Caco-2 (cell line): ENCODE measurements at regions not wholly inside any gene's neighbourhood (a gene's known extent, or its start where the extent isn't known, plus 50 kb on each side); places are given as distances from the start of the nearest gene placed in this dataset.

Experiments used
- BruUV-seq: library from RNA; stranded (reverse); fragments of 400-500 nt; replicated peaks from 2 replicates; lab custom pipeline; 2021; lab: Mats Ljungman, UMichigan
- CTCF ChIA-PET: fragments of 300-600 bp; sonication (Branson Sonifier 250); formaldehyde crosslinking; loops from one replicate; lab custom pipeline; 2022; ENCODE audit warnings: antibody characterized with exemption; lab: Charles Lee
- POLR2A ChIA-PET: fragments of 300-600 bp; sonication (Branson Sonifier 250); formaldehyde crosslinking; loops from one replicate; lab custom pipeline; 2022; ENCODE audit warnings: antibody characterized with exemption; lab: Charles Lee
- DNase-seq, 2 experiments: peaks; one replicate each; pipeline versions ENCODE4 v3.0.0 to v3.0.0-alpha.2; 2020 to 2022
- H3K27me3 ChIP-seq: replicated peaks from 2 replicates; pipeline ENCODE4 v1.6.0; 2011; ENCODE audit warnings: low read length; ENCODE audit not compliant: control insufficient read depth, insufficient read depth
- H3K36me3 ChIP-seq: 2 replicates; pipeline ENCODE4 v1.5.1; 2011; ENCODE audit warnings: low read length; ENCODE audit not compliant: control insufficient read depth, insufficient read depth
- H3K4me1 ChIP-seq: fragments of 250-450 bp; sonication (Bioruptor Pico); 2 replicates; pipeline ENCODE4 v1.5.1; 2020; ENCODE audit warnings: mild to moderate bottlenecking
- H3K4me3 ChIP-seq: 2 replicates; pipeline ENCODE4 v1.5.1; 2011; ENCODE audit warnings: low read depth, mild to moderate bottlenecking, control low read depth, low read length
- H3K9me3 ChIP-seq: fragments of 250-450 bp; sonication (Bioruptor Pico); 2 replicates; pipeline ENCODE4 v1.5.1; 2020; ENCODE audit warnings: mild to moderate bottlenecking, moderate library complexity
- H3K27ac Mint-ChIP-seq: one replicate; pipeline ENCODE4 v1.8.0; 2022; ENCODE audit warnings: mixed read lengths; ENCODE audit not compliant: unreplicated experiment
- H3K27me3 Mint-ChIP-seq: one replicate; pipeline ENCODE4 v1.8.0; 2022; ENCODE audit warnings: mixed read lengths; ENCODE audit not compliant: insufficient read depth, unreplicated experiment
- H3K36me3 Mint-ChIP-seq: one replicate; pipeline ENCODE4 v1.8.0; 2022; ENCODE audit warnings: mild to moderate bottlenecking, mixed read lengths; ENCODE audit not compliant: insufficient read depth, unreplicated experiment
- H3K4me1 Mint-ChIP-seq: one replicate; pipeline ENCODE4 v1.8.0; 2022; ENCODE audit warnings: low read depth, mixed read lengths; ENCODE audit not compliant: unreplicated experiment
- H3K4me3 Mint-ChIP-seq: one replicate; pipeline ENCODE4 v1.8.0; 2022; ENCODE audit warnings: mild to moderate bottlenecking, moderate library complexity, mixed read lengths; ENCODE audit not compliant: unreplicated experiment
- H3K9me3 Mint-ChIP-seq: one replicate; pipeline ENCODE4 v1.8.0; 2022; ENCODE audit warnings: mixed read lengths; ENCODE audit not compliant: unreplicated experiment
- CTCF ChIP-seq, 2 experiments: fragments of 200-600 bp in 1 of 2; IDR thresholded peaks; 1 replicate in 1 of 2; 2 replicates in 1 of 2; pipeline versions ENCODE4 v1.5.1 to v1.8.0; 2011 to 2022; ENCODE audit warnings: antibody characterized with exemption in 1 of 2, control low read depth in 1 of 2, inconsistent platforms in 1 of 2, low read depth in 1 of 2, low read length in 1 of 2, mild to moderate bottlenecking in 1 of 2, moderate library complexity in 1 of 2; ENCODE audit not compliant: insufficient read depth in 1 of 2, severe bottlenecking in 1 of 2, unreplicated experiment in 1 of 2
- intact Hi-C: fragments of 100-400 bp; cut with micrococcal nuclease; formaldehyde crosslinking; loops from one replicate; pipeline ENCODE4 v1.10.0; 2022; ENCODE audit not compliant: unreplicated experiment

- no peaks in the 10 kb centered on the region for H3K4me1 ChIP-seq
- H3K9me3 ChIP-seq, result no peaks in the 10 kb centered on the region
- no peak overlapping the region for H3K4me3 ChIP-seq
- ChIA-PET POLR2A (no interaction called here), CTCF (no interaction called here)
- Mint-ChIP-seq H3K36me3 (no peaks in the 10 kb centered on the region), H3K27me3 (peaks cover 5% of the 10 kb centered on the region), H3K27ac (no peak overlapping the region), H3K4me3 (no peak overlapping the region), H3K9me3 (no peaks in the 10 kb centered on the region), H3K4me1 (no peaks in the 10 kb centered on the region)
- intact Hi-C loops, result no loop called here
- BruUV-seq, result no TSS peak
- DNase-seq, result no peak
- H3K27me3 ChIP-seq, result no peaks in the 10 kb centered on the region
- no peak for TF ChIP-seq CTCF (IDR thresholded peaks at IDR 0.05; ENCODE audit: insufficient read depth in 1 of 2, low read depth in 1 of 2, low read length in 1 of 2, severe bottlenecking in 1 of 2, unreplicated experiment in 1 of 2)
- H3K36me3 ChIP-seq, result no peaks in the 10 kb centered on the region
Measured at GRCh38 chr5:167352801-167353200, 938.6 kb upstream of the WWC1 start.

DNA sequence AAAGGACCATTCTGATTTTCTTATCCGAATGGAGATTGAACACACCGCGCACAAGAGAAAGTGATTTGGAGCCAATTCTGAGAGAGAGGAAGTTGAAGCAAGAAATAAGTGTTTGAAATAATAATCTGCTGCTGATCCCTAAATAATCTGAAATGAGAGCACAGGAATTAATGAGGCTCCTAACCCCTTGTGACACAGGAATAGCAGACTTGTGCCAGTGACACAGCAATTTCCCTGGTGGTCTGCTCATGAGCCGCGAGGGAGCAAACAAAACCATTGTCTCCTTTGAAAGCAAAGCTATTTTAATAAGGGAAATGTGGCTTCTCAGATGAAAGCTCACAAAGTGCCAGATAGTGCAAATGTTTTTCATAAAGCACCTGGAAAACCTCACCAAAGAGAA, 936.1 kb upstream of the WWC1 start:
- CTCF ChIA-PET, result no interaction called here
- no peak overlapping the region for H3K27ac Mint-ChIP-seq
- H3K4me3 Mint-ChIP-seq, result no peak overlapping the region

GRCh38 chr5:167356374-167356773, 935.1 kb upstream of the WWC1 start:
- H3K27ac Mint-ChIP-seq, result no peak overlapping the region
- intact Hi-C loops, result no loop called here
- no peak for DNase-seq
- H3K36me3 Mint-ChIP-seq, result no peaks in the 10 kb centered on the region
- no peak for TF ChIP-seq CTCF (IDR thresholded peaks at IDR 0.05; ENCODE audit: insufficient read depth in 1 of 2, low read depth in 1 of 2, low read length in 1 of 2, severe bottlenecking in 1 of 2, unreplicated experiment in 1 of 2)
- no peaks in the 10 kb centered on the region for H3K4me1 ChIP-seq
- no peaks in the 10 kb centered on the region for H3K27me3 Mint-ChIP-seq
- H3K27me3 ChIP-seq, result no peaks in the 10 kb centered on the region
- H3K4me1 Mint-ChIP-seq, result no peaks in the 10 kb centered on the region
- H3K9me3 Mint-ChIP-seq, result no peaks in the 10 kb centered on the region
- no peaks in the 10 kb centered on the region for H3K36me3 ChIP-seq
- no peaks in the 10 kb centered on the region for H3K9me3 ChIP-seq
- no peak overlapping the region for H3K4me3 Mint-ChIP-seq
- ChIA-PET POLR2A (no interaction called here), CTCF (no interaction called here)
- H3K4me3 ChIP-seq, result no peak overlapping the region
- BruUV-seq, result no TSS peak

More for the DNA sequence above, 936.1 kb upstream of the WWC1 start:
- intact Hi-C loops, result no loop called here
- no peaks in the 10 kb centered on the region for H3K9me3 Mint-ChIP-seq
- Histone ChIP-seq H3K9me3 (no peaks in the 10 kb centered on the region), H3K4me1 (no peaks in the 10 kb centered on the region), H3K4me3 (no peak overlapping the region), H3K36me3 (no peaks in the 10 kb centered on the region), H3K27me3 (no peaks in the 10 kb centered on the region)
- DNase-seq, result no peak
- POLR2A ChIA-PET, result no interaction called here
- H3K4me1 Mint-ChIP-seq, result no peaks in the 10 kb centered on the region
- no TSS peak for BruUV-seq
- TF ChIP-seq CTCF (IDR thresholded peaks at IDR 0.05; ENCODE audit: insufficient read depth in 1 of 2, low read depth in 1 of 2, low read length in 1 of 2, severe bottlenecking in 1 of 2, unreplicated experiment in 1 of 2), result no peak
- no peaks in the 10 kb centered on the region for H3K36me3 Mint-ChIP-seq
- H3K27me3 Mint-ChIP-seq, result no peaks in the 10 kb centered on the region
